NCI-H82 (cell line): ENCODE measurements at regions not wholly inside any gene's neighbourhood (a gene's known extent, or its start where the extent isn't known, plus 50 kb on each side); places are given as distances from the start of the nearest gene placed in this dataset.

Source experiments
- DNase-seq: peaks from one replicate; lab custom pipeline; 2025; lab: John Stamatoyannopoulos, UW

- no peak for DNase-seq
Observed at GRCh38 chr12:87163122-87163521, 866.1 kb downstream of the C12orf50 start.

DNA sequence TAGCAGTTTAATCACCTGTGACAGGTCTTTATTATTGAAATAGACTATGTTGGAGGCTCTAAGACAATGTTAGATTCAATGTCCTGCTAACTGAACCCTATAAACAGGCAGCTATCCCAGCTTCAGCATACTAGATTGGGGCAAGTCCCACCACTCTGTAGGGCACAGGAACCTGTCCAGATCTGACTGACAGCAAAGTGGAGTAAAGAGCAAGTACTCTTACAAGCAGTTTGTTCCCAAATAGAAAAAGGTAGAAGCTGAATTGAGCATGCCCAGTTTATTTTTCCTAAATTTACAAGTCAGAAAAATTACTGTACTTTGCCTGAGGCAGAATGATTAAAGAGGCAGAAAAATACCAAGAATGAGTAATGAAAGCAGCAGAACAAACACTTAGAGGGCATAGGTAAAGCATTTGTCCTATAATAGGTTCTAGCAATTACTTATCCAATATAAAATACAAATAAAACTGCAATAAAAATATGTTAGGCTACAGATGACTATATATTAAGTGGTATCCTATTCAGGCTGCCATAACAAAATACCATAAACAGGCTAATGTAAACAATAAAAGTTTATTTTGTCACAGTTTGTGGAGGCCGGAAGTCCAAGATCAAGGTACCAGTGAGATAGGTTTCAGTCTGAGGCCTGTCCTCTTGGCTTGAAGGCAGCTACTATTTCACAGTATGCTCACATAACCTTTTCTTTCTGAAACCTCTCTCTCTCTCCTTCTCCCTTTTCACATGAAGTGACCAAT lies 868.2 kb downstream of the C12orf50 start:
- no peak for DNase-seq

- DNase-seq, result no peak
Observed at GRCh38 chr12:87157791-87158190, 871.4 kb downstream of the C12orf50 start.

DNA sequence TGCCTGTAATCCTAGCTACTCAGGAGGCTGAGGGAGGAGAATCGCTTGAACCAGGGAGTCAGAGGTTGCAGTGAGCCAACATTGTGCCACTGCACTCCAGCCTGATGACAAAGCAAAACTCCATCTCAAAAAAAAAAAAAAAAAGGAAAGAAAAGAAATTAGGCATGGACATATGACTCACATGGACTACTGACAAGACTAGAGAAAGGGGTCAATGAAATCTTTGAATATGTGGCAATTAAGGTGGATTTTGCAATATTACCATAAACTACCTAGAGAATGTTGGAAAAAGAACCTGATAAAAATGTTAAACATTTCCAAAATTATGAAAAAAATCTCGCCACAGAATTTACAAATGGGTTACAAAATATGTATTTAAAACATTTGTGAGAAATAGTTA lies 873.6 kb downstream of the C12orf50 start:
- no peak for DNase-seq

- DNase-seq, result peak; percentile 34
Observed at GRCh38 chr12:87152841-87153528, 876.2 kb downstream of the C12orf50 start.

DNA sequence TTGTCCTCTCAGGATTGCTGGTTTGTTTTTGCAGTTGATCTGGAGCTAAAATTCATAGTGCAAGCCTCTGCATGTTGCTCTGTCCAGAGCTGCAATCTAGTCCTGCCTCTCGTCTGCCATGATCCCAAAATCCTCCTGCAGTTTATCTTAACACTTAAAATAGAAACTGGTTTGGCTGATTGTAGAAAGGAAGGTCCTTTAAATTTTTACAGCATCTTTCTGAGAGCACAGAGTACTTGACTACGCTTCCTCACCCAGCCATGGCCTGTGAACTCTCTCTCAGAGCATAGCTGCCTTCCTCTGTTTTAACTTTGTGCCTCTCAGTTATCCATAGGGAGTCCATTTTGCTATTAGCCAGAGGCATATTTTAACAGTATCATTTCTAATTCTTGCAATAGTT lies 877.1 kb downstream of the C12orf50 start:
- no peak for DNase-seq

GRCh38 chr12:87150969-87151662 lies 878.1 kb downstream of the C12orf50 start:
- peak; percentile 18 for DNase-seq

DNA sequence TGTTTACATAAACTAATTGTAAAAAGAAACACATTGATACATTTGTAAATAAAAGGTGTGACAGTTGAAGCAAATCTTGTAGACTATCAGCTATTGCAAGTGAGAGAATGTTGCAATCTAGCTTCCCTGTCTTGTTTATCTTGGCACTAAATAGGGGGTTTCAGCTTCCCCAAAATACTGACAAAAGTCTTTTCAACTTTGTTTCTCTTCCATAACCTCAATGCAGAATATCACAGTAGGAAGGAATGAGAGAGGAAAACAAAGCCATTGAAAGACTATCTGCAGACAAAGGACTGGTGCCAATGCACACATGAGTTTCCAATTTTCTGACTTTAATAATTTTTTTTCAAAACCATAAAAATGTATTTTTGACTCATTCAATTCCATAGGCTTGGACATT lies 886.2 kb upstream of the MGAT4C start:
- DNase-seq, result no peak

DNA sequence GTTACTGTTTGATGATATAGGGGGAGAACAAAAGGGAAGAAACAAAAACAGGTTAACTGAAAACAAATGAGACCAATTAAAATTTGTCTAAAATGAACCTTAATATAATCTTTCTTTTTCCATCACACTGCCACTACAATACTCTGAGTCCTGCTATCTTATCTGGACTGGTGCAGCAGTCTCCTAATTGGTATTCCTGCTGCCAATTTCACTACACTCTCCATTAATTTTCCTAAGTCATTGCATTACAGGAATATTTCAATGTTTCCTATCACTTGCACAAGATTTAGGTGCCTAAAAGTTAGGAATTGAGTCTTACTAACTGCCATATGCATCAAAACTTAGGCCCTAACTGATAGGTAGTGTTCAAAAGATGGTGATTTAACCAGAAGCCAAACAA lies 884.9 kb upstream of the MGAT4C start:
- DNase-seq, result no peak

- no peak for DNase-seq
Observed at GRCh38 chr12:87140262-87140661, 884.1 kb upstream of the MGAT4C start.

DNA sequence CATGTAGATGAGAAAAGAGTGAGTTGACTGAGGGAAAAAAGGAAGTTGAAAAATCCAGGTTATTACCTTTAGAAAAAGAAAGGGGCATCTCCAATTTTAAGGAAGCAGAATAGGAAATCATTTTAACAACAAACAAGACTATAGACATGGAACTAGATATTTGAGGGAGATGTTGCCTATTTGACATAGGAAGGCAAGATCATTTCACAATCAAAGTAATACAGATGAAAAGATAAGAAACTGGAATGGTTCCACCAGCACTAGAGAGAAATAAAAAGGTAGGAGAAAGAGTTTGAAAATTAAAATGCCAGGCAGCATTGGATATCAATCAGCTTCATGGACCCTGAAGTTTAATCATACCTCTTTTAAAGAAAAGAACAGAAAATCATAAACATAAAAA lies 881.0 kb upstream of the MGAT4C start:
- no peak for DNase-seq

- DNase-seq, result no peak
Observed at GRCh38 chr12:87136330-87136976, 880.3 kb upstream of the MGAT4C start.

- no peak for DNase-seq
Observed at GRCh38 chr12:87127272-87127671, 871.1 kb upstream of the MGAT4C start.

GRCh38 chr12:87121896-87122295 lies 865.7 kb upstream of the MGAT4C start:
- no peak for DNase-seq

DNA sequence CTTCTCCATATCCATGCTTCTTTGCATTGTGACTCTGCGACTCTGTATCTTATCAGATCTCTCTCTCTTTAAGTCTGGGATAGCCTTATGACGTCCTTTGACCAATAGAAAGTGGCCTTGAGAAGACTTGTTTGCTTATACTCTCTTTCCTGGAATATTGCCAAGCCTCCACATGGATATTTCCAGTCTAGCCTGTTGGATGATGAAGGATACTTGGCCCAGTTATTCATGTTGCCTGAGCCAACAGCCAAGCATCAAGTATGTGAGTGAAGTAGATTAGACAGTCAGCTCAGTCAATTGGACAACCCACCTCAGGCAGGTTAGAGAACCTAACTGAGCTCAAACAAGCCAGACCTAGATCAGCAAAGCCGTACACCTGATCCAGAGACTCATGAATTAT lies 864.2 kb upstream of the MGAT4C start:
- DNase-seq, result peak; percentile 16

DNA sequence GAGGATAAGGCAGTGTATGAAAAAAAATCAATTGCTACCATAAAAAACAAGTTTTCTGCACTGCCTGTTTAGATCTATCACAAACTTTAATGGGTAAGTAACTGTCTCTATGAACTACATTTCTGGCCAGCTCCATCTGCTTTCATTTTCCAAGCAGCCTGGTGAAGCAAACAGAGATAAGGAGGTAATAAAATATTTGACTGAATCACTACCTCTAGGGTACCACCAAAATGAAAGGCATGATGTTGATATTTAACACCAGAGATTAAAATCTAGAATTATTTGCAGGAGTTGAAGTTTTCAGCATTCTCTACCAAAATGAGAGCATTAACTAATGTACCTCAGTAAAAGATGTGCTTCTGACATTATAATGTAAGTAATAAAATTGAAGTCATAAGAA lies 863.5 kb upstream of the MGAT4C start:
- no peak for DNase-seq

DNA sequence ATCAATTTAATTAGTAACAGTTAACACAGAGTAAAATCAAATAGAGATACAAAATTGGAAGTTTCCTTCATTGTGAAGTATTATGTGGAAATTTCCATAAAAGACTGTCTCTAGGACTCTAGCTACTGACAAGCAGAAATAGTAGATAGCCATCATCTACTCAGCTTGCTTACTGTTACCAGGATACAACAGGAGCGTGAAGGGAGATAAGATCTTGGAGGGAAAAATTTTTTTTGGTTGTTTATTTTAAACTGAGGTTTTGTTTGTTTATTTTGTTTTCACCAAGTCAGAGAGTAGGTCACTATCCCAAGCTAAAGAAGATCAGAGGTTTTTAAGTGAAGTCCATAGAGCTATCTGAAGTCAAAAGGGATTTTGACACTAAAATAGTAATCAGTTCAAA lies 861.3 kb upstream of the MGAT4C start:
- DNase-seq, result no peak

DNA sequence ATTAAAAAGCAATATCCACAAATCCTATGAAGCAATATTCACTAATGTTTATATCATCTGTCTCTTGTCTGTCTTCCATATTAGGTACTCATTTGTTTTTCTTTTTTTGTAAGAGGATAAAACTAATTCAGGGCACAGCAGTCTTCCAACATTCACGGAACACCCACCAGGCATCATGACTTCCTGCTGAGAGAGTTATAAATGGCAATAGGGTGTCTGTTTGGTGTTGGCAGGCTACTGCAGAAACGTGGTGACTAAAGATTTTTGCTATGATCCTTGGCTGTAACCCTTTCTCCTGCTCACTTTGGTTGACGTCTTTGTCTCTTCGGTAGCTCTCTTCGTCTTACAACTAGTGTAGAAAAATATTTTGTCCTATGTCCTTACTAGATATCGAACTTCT lies 860.6 kb upstream of the MGAT4C start:
- DNase-seq, result no peak

DNA sequence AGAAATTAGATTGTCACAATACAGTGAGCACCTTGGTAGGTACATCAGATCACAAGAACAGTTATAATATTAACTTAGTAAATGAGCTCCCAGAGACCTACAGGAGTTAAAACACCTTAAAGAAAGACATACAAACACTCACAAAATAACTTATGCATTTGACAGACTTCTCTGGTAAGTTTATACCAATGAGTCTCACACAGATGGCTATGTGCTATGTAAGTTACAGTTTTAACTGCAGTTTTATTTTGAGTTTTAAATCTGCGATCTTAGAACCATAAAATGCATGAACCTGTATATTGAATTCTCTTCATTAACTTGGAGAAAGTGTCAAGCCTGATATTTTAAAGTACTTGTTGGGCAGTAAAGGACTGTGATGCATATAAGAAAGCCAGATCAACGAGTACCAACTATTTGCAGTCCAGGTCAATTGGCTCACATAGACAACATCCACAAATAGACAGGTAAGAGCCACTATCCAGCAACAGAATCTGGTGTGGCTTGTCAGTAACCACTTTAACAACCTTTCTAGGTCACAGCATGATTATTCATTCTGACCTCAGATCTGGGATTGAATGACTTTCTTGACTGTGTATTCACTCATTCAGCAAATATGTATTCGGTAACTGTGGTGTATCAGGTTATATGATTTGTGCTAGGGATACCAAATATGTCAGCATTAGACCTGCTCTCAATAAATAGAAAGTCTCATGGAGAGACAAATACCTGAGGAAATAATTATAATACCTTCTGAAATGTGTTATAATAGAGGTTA lies 856.6 kb upstream of the MGAT4C start:
- DNase-seq, result no peak

- DNase-seq, result no peak
Observed at GRCh38 chr12:87107766-87108165, 851.6 kb upstream of the MGAT4C start.

GRCh38 chr12:87107270-87107669 lies 851.1 kb upstream of the MGAT4C start:
- no peak for DNase-seq

DNA sequence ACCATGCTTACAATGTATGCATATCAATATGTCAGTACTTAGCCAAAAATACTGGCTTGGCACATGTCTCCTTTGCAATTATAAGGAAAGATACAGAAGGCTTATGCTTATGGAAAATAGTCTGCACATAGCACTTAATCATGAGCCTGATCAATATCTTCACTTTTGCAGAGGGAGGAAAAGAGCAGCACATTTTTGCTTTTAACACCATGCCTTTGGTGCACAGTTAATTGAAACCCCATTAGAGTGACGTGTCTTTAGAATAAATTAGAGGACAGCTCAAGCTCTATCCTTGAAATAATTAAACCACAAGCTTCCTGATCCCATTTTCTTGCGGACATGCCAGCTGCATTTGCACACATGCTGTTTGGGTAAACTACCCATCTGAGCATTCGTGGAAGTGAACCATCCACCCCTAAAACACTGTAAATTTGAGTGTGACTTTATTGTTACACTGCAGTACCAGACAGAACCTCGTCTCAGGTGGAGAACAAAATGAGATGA lies 839.9 kb upstream of the MGAT4C start:
- DNase-seq, result peak; percentile 72
